Activated T-helper 2 cell treated with anti-CD3 and anti-CD28 coated beads, Interferon-gamma antibody, Interleukin-2, Interleukin-4, amounts not matched to agents 10 μg/mL and 5 μg/mL and 100 μg/mL, durations not matched to agents 14 hours and 24 hours and 36 hours (primary cell): ENCODE measurements at regions not wholly inside any gene's neighbourhood (a gene's known extent, or its start where the extent isn't known, plus 50 kb on each side); places are given as distances from the start of the nearest gene placed in this dataset.

Experiments used
- DNase-seq: peaks from one replicate; pipeline ENCODE4 v3.0.0; 2021; ENCODE audit warnings: low spot score
- H3K27ac Mint-ChIP-seq: one replicate; pipeline ENCODE4 v1.8.0; 2021; ENCODE audit warnings: mixed read lengths
- H3K27me3 Mint-ChIP-seq: one replicate; pipeline ENCODE4 v1.8.0; 2021; ENCODE audit warnings: low read depth, mixed read lengths
- H3K36me3 Mint-ChIP-seq: one replicate; pipeline ENCODE4 v1.8.0; 2021; ENCODE audit warnings: low read depth, mixed read lengths
- H3K4me1 Mint-ChIP-seq: one replicate; pipeline ENCODE4 v1.8.0; 2021; ENCODE audit warnings: low read depth, mixed read lengths
- H3K4me3 Mint-ChIP-seq: one replicate; pipeline ENCODE4 v1.8.0; 2021; ENCODE audit warnings: low read depth, mild to moderate bottlenecking, moderate library complexity, mixed read lengths
- H3K9me3 Mint-ChIP-seq: one replicate; pipeline ENCODE4 v1.8.0; 2021; ENCODE audit warnings: mixed read lengths
- intact Hi-C: fragments of 100-400 bp; cut with micrococcal nuclease; formaldehyde crosslinking; loops from one replicate; pipeline ENCODE4 v1.15.1; 2023

DNA sequence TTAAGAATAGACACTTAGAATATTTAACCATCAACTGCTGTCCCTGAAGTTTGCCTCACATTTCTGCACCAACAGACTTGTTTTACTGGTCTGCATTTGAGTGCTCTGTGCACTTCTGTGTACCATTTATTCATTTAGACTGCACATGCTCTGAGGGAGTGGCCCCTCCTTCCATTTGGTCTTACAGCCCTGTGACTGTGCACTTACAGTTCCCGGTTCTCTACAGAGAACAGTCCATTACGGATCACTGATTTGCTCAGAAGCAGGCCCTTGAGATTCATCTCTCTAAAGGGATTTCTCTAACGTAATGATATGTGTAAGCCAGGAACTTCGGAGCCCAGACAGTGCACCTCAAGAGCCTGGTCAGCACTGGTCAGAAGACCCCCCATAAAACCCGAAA is 247.3 kb upstream of the BLID start:
- H3K27ac Mint-ChIP-seq = no peak overlapping the region
- H3K4me1 Mint-ChIP-seq = no peaks in the 10 kb centered on the region
- H3K27me3 Mint-ChIP-seq = no peaks in the 10 kb centered on the region
- intact Hi-C loops = no loop called here
- H3K36me3 Mint-ChIP-seq = no peaks in the 10 kb centered on the region
- no peaks in the 10 kb centered on the region for H3K9me3 Mint-ChIP-seq
- no peak for DNase-seq
- H3K4me3 Mint-ChIP-seq = no peak overlapping the region

DNA sequence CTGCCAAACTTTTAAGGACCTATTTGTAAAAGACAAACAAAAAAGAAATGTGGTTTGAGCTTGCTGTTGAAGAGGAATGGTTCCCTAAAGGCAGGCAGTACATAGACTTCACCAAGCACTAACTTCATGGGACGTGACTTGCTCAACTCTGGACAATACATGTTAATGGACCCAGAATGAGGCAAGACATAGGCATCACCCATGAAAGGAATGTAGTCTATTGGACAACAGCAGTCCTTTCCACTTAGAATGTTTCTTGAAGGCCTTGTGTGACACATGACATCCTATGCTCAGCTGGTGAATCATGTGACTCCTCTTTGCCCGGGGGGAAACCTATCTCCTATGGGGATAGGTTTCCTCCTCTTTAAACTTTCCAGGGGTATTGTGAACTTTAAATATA is 246.4 kb upstream of the BLID start:
- Mint-ChIP-seq H3K9me3 (no peaks in the 10 kb centered on the region), H3K36me3 (no peaks in the 10 kb centered on the region), H3K4me3 (no peak overlapping the region), H3K27ac (no peak overlapping the region), H3K4me1 (no peaks in the 10 kb centered on the region), H3K27me3 (no peaks in the 10 kb centered on the region)
- intact Hi-C loops = no loop called here
- DNase-seq = no peak

DNA sequence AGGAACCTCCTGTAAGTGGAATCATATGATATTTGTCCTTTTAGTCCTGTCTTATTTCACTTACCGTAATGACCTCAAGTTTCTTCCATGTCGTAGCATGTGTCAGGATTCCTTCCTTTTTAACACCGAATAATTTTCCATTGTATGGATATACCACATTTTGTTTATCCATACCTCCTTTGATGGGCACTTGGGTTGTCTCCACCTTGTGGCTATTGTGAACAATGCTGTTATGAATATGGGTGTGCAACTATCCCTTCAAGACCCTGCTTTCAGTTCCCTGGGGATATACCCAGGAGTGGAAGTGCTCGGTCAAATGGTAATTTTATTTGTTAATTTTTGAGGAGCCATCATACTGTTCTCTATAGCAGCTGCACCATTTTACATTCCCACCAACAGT is 244.9 kb upstream of the BLID start:
- DNase-seq = no peak
- H3K9me3 Mint-ChIP-seq = no peaks in the 10 kb centered on the region
- intact Hi-C loops = no loop called here
- no peaks in the 10 kb centered on the region for H3K27me3 Mint-ChIP-seq
- H3K36me3 Mint-ChIP-seq = no peaks in the 10 kb centered on the region
- H3K4me3 Mint-ChIP-seq = no peak overlapping the region
- H3K4me1 Mint-ChIP-seq = no peaks in the 10 kb centered on the region
- H3K27ac Mint-ChIP-seq = no peak overlapping the region

DNA sequence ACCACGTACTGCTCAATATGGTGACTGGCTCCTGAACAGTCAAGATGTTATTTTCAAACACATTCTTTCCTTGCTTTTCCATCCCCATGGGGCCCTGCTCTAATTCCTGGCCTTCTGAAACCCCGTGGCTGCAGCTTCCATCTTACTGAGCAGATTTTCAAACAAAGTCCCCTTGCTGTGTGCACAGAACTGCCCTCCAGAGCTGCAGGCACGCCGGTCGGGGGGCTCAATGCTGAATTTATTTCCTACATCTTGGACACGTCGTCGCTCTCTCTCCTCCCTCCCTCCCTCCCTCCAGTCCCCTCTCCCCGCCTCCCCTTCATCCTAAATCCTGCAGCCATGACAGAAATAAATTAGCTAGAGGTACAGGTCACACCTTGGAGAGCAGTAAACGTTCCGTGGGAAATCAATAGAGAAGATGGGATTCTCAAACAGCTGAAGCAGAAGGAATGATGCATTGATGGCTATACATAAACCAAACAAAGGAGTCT is 243.1 kb upstream of the BLID start:
- no peak for DNase-seq
- Mint-ChIP-seq H3K4me3 (no peak overlapping the region), H3K27ac (no peak overlapping the region), H3K27me3 (no peaks in the 10 kb centered on the region), H3K36me3 (no peaks in the 10 kb centered on the region), H3K9me3 (no peaks in the 10 kb centered on the region), H3K4me1 (no peaks in the 10 kb centered on the region)
- intact Hi-C loops = no loop called here

DNA sequence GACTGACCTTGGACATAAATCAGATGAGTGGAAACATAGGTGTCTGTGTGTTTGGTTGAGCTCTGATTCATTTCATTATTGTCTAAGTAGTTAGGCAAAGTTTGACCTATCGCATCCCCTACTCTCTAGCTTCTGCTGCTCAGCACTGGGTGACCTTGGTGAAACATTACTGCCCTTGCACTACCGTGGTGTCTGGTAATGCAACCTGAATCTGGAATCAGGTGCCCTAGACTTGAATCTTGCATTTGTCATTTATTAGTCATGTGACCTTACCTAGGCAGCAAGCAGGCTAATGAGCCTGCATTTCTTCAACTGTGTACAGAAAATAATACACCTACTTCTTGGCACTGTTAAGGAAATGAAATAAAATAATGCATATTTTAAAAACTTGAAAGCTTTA is 242.3 kb upstream of the BLID start:
- Mint-ChIP-seq H3K9me3 (no peaks in the 10 kb centered on the region), H3K27ac (no peak overlapping the region), H3K36me3 (no peaks in the 10 kb centered on the region), H3K27me3 (no peaks in the 10 kb centered on the region), H3K4me1 (no peaks in the 10 kb centered on the region), H3K4me3 (no peak overlapping the region)
- intact Hi-C loops = no loop called here
- DNase-seq = no peak

DNA sequence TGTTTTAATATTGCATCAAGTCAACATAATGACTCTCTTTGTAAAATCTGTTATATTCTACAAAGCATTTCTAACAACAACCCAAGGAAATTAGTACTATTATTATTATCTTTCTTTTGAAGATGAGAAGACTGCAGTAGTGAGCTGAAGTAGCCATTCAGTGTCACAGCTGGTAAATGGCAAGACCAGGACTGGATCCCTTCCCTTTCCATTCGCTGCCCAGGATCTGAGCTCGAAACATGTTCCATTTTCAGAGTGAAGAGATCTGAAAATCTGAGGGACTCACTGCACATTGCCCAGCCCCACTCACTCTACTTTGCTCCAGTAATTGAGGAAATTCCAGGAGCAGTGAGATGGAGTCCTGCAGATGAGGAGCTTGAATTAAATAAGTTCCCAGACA is 240.0 kb upstream of the BLID start:
- Mint-ChIP-seq H3K4me1 (no peaks in the 10 kb centered on the region), H3K9me3 (no peaks in the 10 kb centered on the region), H3K27me3 (no peaks in the 10 kb centered on the region), H3K4me3 (no peak overlapping the region), H3K27ac (no peak overlapping the region), H3K36me3 (no peaks in the 10 kb centered on the region)
- intact Hi-C loops = no loop called here
- no peak for DNase-seq

DNA sequence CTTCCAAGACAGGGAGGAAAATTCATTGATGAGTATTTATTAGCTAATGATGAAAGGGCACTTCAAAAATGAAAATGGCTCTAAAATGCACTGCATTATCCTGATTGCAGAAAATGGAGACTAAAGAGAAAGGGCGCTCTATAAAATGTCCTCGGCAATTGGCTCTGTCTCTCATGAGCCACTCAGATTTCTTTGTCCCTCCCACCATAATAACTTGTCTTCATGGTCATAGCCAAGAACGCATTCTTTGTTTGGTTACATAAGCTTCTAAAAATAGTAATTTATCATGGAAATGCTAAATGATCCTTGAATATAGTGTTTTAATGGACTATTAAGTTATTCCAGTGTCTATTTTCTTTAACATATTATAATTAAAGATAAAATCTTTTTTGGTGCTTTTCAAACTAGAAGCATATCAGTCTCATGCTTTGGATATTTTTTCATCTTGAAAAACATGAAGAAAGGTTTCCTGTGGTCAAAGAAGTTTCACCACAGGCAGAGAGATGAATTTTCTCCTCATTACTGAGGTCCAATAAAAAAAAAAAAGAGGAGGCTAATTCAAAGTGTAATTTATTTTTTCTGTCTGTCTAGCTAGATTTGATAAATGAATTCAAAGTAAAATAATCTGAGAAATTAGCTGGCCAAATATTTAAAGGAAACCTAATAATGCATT is 238.1 kb upstream of the BLID start:
- no peak overlapping the region for H3K4me3 Mint-ChIP-seq
- intact Hi-C loops = no loop called here
- no peaks in the 10 kb centered on the region for H3K9me3 Mint-ChIP-seq
- H3K27me3 Mint-ChIP-seq = no peaks in the 10 kb centered on the region
- DNase-seq = no peak
- H3K27ac Mint-ChIP-seq = no peak overlapping the region
- no peaks in the 10 kb centered on the region for H3K4me1 Mint-ChIP-seq
- no peaks in the 10 kb centered on the region for H3K36me3 Mint-ChIP-seq

DNA sequence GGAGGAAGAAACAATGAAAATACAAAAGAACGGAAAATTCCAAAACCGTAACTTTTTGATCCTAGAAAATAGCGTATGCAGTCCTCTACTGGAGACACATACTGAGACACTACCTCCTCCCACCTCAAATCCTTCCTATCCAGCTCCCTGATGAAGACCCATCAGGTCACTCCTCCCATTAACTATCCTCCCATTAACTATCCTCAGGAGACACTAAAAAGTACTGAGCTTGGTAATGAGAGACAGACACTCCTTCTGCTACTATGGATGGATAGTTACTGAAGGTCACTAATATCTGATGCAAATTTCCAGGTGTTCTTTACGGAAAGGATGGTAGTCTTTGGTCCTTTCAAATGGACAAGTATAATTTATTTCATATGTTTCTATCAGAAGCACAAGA is 237.5 kb upstream of the BLID start:
- intact Hi-C loops = no loop called here
- no peak overlapping the region for H3K27ac Mint-ChIP-seq
- H3K9me3 Mint-ChIP-seq = no peaks in the 10 kb centered on the region
- no peak for DNase-seq
- H3K4me1 Mint-ChIP-seq = no peaks in the 10 kb centered on the region
- no peak overlapping the region for H3K4me3 Mint-ChIP-seq
- H3K36me3 Mint-ChIP-seq = no peaks in the 10 kb centered on the region
- H3K27me3 Mint-ChIP-seq = no peaks in the 10 kb centered on the region

DNA sequence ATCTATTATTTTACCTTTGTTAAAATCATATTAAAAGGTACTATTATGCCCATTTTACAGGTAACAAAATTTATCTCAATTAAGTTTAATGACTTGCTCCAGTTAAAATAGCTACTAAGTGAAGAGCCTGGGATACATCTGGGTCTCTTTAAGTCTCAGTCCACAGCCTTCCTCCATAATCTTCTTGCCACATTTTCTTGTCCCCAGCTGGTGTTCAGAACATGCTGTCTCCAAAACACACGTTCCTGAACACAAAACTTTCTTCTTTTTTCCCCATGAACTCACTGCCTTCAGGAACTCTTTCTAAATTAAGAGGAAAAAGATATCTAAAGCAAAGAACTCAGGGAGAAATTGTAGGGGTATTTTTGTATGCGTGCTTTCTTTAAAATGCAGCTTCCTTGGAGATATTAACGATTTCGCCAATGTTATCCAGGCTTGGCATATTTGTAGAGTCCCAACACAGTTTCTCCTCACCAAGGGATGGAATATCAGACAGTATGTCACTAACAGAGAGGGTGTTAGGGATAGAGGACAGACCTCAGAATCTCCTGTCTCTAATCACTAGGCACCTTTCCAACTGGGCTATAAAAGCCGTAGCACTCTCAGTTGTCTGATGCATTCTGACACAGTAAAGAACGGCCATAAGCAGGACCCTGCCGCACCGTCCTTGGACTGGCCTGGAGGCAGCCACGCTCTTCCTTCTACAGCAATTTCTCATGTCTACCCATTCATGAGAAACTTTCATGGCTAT is 232.8 kb upstream of the BLID start:
- H3K36me3 Mint-ChIP-seq = no peaks in the 10 kb centered on the region

DNA sequence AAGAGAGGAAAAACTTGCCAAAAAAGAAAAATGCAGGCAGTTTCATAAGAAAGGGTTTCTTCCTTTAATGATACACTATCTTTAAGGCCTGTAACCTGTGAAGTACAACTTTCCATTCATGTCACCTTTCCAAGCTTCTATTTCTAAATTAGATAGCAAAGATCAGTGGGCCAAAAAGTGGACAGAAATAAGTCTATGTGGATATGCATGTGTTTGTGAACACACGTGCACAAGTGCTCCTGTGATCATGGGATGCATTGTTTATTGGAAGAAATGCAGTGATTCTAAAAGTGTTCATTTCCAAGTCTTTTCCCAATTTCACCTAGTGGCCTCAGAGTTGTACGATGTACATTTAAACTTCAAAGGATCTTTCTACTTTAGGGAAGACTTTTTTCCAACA is 230.0 kb upstream of the BLID start:
- Mint-ChIP-seq H3K9me3 (no peaks in the 10 kb centered on the region), H3K36me3 (no peaks in the 10 kb centered on the region), H3K27me3 (no peaks in the 10 kb centered on the region), H3K27ac (no peak overlapping the region), H3K4me1 (no peaks in the 10 kb centered on the region), H3K4me3 (no peak overlapping the region)
- DNase-seq = no peak
- intact Hi-C loops = no loop called here

More for the DNA sequence above, 232.8 kb upstream of the BLID start:
- H3K27me3 Mint-ChIP-seq = no peaks in the 10 kb centered on the region
- no peaks in the 10 kb centered on the region for H3K4me1 Mint-ChIP-seq
- no peaks in the 10 kb centered on the region for H3K9me3 Mint-ChIP-seq
- intact Hi-C loops = no loop called here
- no peak overlapping the region for H3K4me3 Mint-ChIP-seq
- no peak for DNase-seq
- no peak overlapping the region for H3K27ac Mint-ChIP-seq

DNA sequence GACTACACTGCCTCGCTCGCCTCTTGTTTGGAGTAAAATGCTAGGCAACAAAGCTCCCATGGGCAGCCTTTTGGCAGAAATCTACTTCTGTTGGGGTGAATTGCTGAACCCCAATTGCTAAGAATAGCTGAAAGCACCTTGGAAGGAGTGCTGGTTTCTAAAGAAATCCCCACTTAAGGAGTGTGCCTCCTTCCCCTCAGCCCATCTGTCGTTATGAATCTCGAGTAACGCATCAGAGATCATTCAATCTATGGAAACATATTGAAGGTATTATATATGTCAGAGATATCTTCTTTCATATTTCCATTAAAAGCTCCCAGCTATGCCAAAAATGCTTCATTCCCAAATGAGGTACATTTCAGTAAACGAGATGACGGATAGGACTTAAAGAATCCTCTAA is 229.6 kb upstream of the BLID start:
- Mint-ChIP-seq H3K27ac (no peak overlapping the region), H3K4me1 (no peaks in the 10 kb centered on the region), H3K27me3 (no peaks in the 10 kb centered on the region), H3K4me3 (no peak overlapping the region), H3K9me3 (no peaks in the 10 kb centered on the region), H3K36me3 (no peaks in the 10 kb centered on the region)
- intact Hi-C loops = no loop called here
- DNase-seq = no peak

DNA sequence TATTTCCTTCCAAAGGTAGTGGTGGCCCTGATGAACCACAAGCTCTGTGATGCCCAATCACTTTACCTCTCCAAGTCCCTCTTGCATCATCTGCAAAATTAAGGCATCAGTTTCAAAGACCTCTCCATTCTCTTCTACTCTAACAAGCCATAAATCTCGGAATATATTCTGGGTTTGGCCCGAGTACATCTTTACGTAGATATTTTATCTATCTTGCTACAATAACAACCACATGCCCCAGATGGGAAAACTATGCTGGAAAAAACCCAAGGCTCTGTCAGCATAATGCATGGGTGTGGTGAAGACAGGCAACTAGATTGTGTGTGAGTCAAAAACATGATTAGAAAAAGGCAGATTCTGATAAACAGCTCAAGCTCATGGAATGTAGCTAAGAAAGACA is 228.2 kb upstream of the BLID start:
- DNase-seq = no peak
- intact Hi-C loops = no loop called here
- Mint-ChIP-seq H3K4me1 (no peaks in the 10 kb centered on the region), H3K27ac (no peak overlapping the region), H3K27me3 (no peaks in the 10 kb centered on the region), H3K36me3 (no peaks in the 10 kb centered on the region), H3K9me3 (no peaks in the 10 kb centered on the region), H3K4me3 (no peak overlapping the region)

DNA sequence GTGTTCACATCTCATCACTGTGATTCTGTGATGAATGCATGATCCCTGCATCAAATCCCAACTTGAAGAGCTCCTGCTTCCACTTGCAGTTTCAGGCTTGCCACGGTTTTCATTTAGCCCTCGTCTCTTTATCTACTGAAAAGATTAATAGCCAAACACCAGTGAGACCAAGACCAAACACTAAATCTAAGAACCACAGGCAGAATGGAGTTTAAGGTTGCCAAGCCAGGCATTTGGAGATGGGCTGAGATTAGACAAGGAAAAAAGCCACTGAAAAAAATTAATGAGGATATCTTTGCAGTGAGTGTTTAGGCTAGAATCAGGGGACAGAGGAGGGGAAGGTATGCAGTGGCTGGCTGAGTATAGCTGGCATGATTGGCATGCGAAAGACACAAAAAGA is 227.2 kb upstream of the BLID start:
- H3K4me1 Mint-ChIP-seq = no peaks in the 10 kb centered on the region
- intact Hi-C loops = no loop called here
- H3K9me3 Mint-ChIP-seq = no peaks in the 10 kb centered on the region
- H3K36me3 Mint-ChIP-seq = no peaks in the 10 kb centered on the region
- H3K27ac Mint-ChIP-seq = no peak overlapping the region
- no peak for DNase-seq
- H3K4me3 Mint-ChIP-seq = no peak overlapping the region
- no peaks in the 10 kb centered on the region for H3K27me3 Mint-ChIP-seq
